ENCODE measurements at regions not wholly inside any gene's neighbourhood (a gene's known extent, or its start where the extent isn't known, plus 50 kb on each side); places are given as distances from the start of the nearest gene placed in this dataset.

DNA sequence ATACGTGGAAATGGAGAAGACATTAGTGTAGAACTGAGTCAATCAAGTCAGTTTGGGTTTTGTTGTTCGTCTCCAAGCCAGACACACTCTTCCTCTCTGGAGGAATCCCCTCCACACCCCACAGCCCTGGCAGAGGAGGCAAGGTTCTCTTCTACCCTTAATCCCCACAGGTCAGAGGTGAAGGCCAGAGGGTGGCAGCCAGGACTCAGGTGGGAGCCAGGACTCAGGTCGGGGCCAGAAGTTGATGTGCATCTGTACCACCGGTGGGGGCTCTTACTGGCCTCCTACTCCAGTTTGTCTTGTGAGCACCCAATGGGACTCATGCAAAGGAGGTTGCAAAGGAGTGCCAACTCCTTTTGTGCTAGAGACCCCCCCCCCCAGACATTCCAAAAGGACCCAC, 126.4 kb downstream of the TBXT start (continued):
- TF ChIP-seq ZNF462 (CRISPR knock-in tag; IDR thresholded peaks at IDR 0.05) (no peak), EZH2phosphoT487 (IDR thresholded peaks at IDR 0.05; ENCODE audit: unreplicated experiment) (no peak), STAT1 (IDR thresholded peaks at IDR 0.05; ENCODE audit: unreplicated experiment) (no peak), ZNF331 (CRISPR knock-in tag; IDR thresholded peaks at IDR 0.05; ENCODE audit: low read depth) (no peak)

- H3K36me3 Mint-ChIP-seq (ENCODE audit: low read depth), result peaks cover 18% of the 10 kb centered on the region; the same call in 2 of the 3 replicates
- Histone ChIP-seq H3F3A (replicated peaks; ENCODE audit: low read depth) (no peaks in the 10 kb centered on the region), H3K4me3 (no peak overlapping the region), H3K27ac (ENCODE audit: low read depth) (no peak overlapping the region), H4K20me1 (replicated peaks; ENCODE audit: insufficient read depth) (no peaks in the 10 kb centered on the region), H3K4me1 (ENCODE audit: insufficient read depth) (peaks cover 20% of the 10 kb centered on the region), H3K27me3 (ENCODE audit: insufficient read depth) (no peaks in the 10 kb centered on the region), H3K36me3 (ENCODE audit: insufficient read depth) (peaks cover 10% of the 10 kb centered on the region), H2AFZ (no peak overlapping the region), H3K9me2 (ENCODE audit: insufficient read depth) (peaks cover 7% of the 10 kb centered on the region), H3K4me2 (no peak overlapping the region), H3K79me2 (replicated peaks; ENCODE audit: insufficient read depth) (no peaks in the 10 kb centered on the region)
- peaks cover 2% of the 10 kb centered on the region for H3K27me3 Mint-ChIP-seq (ENCODE audit: insufficient read depth, low read depth, poor library complexity)
- H3K4me1 Mint-ChIP-seq, result peaks cover 18% of the 10 kb centered on the region
- H3K27ac Mint-ChIP-seq, result no peak overlapping the region
- H3K9me3 Mint-ChIP-seq, result peaks cover 23% of the 10 kb centered on the region
- ATAC-seq, result no peak
- peak; percentile 22 for DNase-seq (ENCODE audit: low spot score)
- no peak overlapping the region for H3K4me3 Mint-ChIP-seq
- TF ChIP-seq NANOG (IDR thresholded peaks at IDR 0.05; ENCODE audit: borderline replicate concordance), result no peak
- TF ChIP-seq EZH2phosphoT487 (IDR thresholded peaks at IDR 0.05; ENCODE audit: unreplicated experiment), result no peak
- TF ChIP-seq ZNF462 (CRISPR knock-in tag; IDR thresholded peaks at IDR 0.05), result no peak
- TF ChIP-seq ZNF114 (CRISPR knock-in tag; IDR thresholded peaks at IDR 0.05), result no peak
- TF ChIP-seq CREB1 (CRISPR knock-in tag; IDR thresholded peaks at IDR 0.05; ENCODE audit: low read depth), result no peak
- no peak for TF ChIP-seq STAT1 (IDR thresholded peaks at IDR 0.05; ENCODE audit: unreplicated experiment)
- no peak for TF ChIP-seq POLR2AphosphoS5 (IDR thresholded peaks at IDR 0.05; ENCODE audit: low read depth)
Observed at GRCh38 chr6:166040292-166040691, 127.4 kb downstream of the TBXT start.

All from GM23338 (cell line).